IPS-20b (cell line): ENCODE measurements at regions not wholly inside any gene's neighbourhood (a gene's known extent, or its start where the extent isn't known, plus 50 kb on each side); places are given as distances from the start of the nearest gene placed in this dataset.

Experiments used
- H3K27ac ChIP-seq: one replicate; pipeline ENCODE4 v1.5.1; 2013; ENCODE audit warnings: low read length
- H3K27me3 ChIP-seq: 2 replicates; pipeline ENCODE4 v1.6.1; 2013; ENCODE audit warnings: mild to moderate bottlenecking, low read length, inconsistent platforms; ENCODE audit not compliant: insufficient read depth
- H3K36me3 ChIP-seq: 2 replicates; pipeline ENCODE4 v1.6.1; 2013; ENCODE audit warnings: low read depth, mild to moderate bottlenecking, inconsistent platforms, low read length, moderate library complexity; ENCODE audit not compliant: insufficient read depth
- H3K4me1 ChIP-seq: 2 replicates; pipeline ENCODE4 v1.6.1; 2013; ENCODE audit warnings: mild to moderate bottlenecking, control low read depth, inconsistent platforms, low read length, moderate library complexity; ENCODE audit not compliant: insufficient read depth
- H3K4me3 ChIP-seq: 2 replicates; pipeline ENCODE4 v1.5.1; 2013; ENCODE audit warnings: mild to moderate bottlenecking, low read length, inconsistent platforms
- H3K9ac ChIP-seq: 2 replicates; pipeline ENCODE4 v1.6.1; 2013; ENCODE audit warnings: low read depth, mild to moderate bottlenecking, inconsistent platforms, low read length, moderate library complexity
- H3K9me3 ChIP-seq: 2 replicates; pipeline ENCODE4 v1.6.1; 2013; ENCODE audit warnings: mild to moderate bottlenecking, low read depth, low read length, inconsistent platforms; ENCODE audit not compliant: insufficient read depth

DNA sequence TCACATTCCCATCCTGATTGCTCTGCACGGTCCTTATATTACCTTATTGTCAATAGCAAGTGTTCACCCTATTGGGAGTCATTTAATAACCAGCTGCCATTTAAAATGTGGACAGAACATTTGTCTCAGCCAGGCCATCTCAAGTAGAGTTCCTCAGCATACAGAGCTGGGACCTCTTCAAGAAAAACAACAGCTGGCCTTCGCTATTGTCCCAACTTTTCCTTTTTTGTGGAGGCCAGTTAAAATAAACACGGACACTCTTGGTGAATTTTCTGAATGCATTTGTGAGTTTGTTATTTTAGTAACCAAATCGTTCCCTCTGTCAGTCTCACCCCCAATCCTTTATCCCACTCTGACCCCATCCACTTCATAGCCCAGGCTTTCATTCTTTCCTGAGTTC lies 395.3 kb upstream of the PITX2 start:
- Histone ChIP-seq H3K4me1 (no peaks in the 10 kb centered on the region), H3K4me3 (no peak overlapping the region), H3K36me3 (no peaks in the 10 kb centered on the region), H3K27me3 (no peaks in the 10 kb centered on the region), H3K27ac (no peak overlapping the region), H3K9me3 (no peaks in the 10 kb centered on the region), H3K9ac (no peak overlapping the region)

DNA sequence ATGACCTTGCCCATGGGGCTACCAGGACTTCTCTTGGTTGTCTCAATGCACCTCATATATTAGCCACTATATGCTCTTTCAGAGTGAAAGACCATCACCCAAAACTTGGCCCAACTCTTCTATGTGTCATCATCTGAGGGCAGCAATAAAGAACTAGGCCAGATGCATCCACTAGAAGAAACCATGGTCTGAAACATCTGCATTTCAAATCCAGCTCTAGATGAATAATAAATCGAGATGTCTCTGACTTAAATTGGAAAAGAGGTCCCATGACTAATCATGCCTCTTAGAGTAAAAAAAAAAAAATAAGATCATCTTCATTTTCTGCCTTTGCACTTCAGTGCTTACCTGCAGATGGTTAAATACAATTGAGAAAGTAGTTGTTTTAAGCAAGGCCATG lies 397.6 kb upstream of the PITX2 start:
- no peak overlapping the region for H3K9ac ChIP-seq
- H3K36me3 ChIP-seq: no peaks in the 10 kb centered on the region
- H3K4me3 ChIP-seq: no peak overlapping the region
- no peaks in the 10 kb centered on the region for H3K27me3 ChIP-seq
- no peaks in the 10 kb centered on the region for H3K9me3 ChIP-seq
- H3K27ac ChIP-seq: no peak overlapping the region
- no peaks in the 10 kb centered on the region for H3K4me1 ChIP-seq

DNA sequence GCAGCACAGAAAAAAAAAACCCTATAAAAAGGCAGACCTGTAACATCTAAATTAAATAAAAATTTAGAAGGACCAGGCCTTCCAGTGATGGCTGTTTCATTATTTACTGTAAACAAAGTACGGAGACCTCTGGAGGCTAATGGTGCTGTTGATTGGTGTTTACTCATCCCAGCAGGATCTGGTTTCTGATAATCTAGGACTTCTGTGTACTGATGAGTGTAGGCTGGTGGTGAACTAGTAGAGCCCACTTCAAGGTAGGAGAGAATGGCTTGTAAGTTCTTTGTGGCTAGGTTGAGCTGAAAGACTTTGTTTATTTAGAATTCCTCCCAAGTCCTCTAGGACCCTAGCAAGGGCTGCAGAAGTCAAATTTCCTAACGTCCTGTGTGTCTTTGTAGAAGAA lies 398.1 kb upstream of the PITX2 start:
- no peaks in the 10 kb centered on the region for H3K4me1 ChIP-seq
- no peak overlapping the region for H3K27ac ChIP-seq
- no peaks in the 10 kb centered on the region for H3K9me3 ChIP-seq
- H3K36me3 ChIP-seq: no peaks in the 10 kb centered on the region
- H3K9ac ChIP-seq: no peak overlapping the region
- H3K27me3 ChIP-seq: no peaks in the 10 kb centered on the region
- no peak overlapping the region for H3K4me3 ChIP-seq

DNA sequence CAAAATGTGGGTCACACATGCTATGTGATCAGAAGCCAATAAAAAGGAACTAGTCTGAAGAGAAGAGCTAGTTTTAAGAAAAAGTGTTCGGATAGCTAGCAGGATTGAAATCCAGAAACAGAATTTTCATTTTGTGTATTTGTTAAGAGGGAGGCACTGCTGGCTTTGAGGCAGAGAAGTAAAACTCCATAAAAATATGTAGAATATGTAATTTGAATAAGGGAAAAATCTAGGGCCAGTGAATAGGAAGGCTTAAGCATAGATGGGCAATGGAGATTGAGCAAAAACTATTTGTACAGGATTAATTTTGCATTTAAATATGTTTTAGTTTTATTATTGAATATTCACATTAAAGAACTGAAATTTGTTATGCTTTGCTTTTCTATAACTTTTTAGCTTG lies 399.9 kb upstream of the PITX2 start:
- no peaks in the 10 kb centered on the region for H3K4me1 ChIP-seq
- H3K36me3 ChIP-seq: no peaks in the 10 kb centered on the region
- H3K9ac ChIP-seq: no peak overlapping the region
- H3K27me3 ChIP-seq: no peaks in the 10 kb centered on the region
- H3K27ac ChIP-seq: no peak overlapping the region
- no peaks in the 10 kb centered on the region for H3K9me3 ChIP-seq
- no peak overlapping the region for H3K4me3 ChIP-seq

DNA sequence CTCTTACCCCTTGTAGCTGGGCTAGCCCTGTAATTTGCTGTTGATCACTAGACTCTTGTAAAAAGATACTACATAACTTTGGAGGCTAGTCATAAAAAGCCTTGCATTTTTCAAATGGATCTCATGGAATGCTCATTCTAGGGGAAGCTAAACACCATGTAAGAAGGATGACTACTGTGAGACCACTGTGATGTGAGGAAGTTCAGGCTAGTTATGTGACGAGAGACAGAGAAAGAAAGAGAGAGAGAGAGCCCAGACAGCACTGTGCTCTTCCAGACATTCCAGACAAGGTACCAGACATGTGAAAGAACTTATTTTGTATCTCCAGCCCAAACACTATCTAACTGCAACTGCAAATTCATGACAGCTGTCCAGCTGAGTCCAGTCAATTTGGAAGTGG lies 404.6 kb upstream of the PITX2 start:
- Histone ChIP-seq H3K27me3 (no peaks in the 10 kb centered on the region), H3K9ac (no peak overlapping the region), H3K36me3 (no peaks in the 10 kb centered on the region), H3K4me3 (no peak overlapping the region), H3K9me3 (no peaks in the 10 kb centered on the region), H3K27ac (no peak overlapping the region), H3K4me1 (no peaks in the 10 kb centered on the region)

DNA sequence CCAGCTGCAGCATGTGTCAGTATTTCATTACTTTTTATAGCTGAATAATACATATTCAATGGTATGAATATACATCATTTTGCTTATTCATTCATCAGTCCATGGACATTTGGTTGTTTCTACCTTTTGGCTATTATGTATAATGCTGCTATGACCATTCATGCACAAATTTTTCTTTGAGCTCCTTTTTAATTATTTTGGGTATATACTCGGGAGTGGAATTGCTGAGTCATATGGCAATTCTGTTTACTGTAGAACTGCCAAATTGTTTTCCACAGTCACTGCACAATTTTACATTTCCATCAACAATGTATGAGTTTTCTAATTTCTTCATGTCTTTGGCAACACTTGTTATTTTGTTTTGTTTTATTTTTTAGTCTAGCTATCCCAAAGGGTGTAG lies 405.9 kb upstream of the PITX2 start:
- Histone ChIP-seq H3K27me3 (no peaks in the 10 kb centered on the region), H3K36me3 (no peaks in the 10 kb centered on the region), H3K4me1 (no peaks in the 10 kb centered on the region), H3K9ac (no peak overlapping the region), H3K4me3 (no peak overlapping the region), H3K27ac (no peak overlapping the region), H3K9me3 (no peaks in the 10 kb centered on the region)

DNA sequence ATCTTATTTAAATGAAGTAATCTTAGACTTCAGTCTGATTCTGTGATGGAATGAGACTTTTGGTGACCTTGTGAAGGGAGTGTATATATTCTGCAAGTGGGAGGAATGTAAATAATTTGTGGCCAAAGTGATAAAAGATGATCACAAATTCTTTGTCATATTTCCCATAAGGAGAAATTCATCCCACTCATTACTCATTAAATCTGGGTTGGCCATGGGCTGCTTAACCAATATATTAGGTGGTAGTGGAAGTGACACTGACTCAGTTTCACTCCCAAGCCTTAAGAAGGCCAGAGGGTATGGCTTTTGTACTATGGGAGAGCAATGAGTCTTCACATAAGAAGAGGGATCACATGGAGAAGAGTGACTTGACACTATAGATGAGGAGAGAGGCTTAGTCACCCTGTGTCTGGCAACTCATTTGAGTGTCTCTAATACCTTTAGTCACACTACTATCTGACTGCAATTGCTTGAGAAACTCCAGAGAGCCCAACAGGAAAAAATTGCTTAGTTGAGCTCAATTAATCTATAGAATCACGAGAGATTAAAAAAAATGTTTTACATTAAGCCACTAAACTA lies 408.2 kb upstream of the PITX2 start:
- Histone ChIP-seq H3K27ac (no peak overlapping the region), H3K9ac (no peak overlapping the region), H3K4me3 (no peak overlapping the region), H3K36me3 (no peaks in the 10 kb centered on the region), H3K9me3 (no peaks in the 10 kb centered on the region), H3K27me3 (no peaks in the 10 kb centered on the region), H3K4me1 (no peaks in the 10 kb centered on the region)

DNA sequence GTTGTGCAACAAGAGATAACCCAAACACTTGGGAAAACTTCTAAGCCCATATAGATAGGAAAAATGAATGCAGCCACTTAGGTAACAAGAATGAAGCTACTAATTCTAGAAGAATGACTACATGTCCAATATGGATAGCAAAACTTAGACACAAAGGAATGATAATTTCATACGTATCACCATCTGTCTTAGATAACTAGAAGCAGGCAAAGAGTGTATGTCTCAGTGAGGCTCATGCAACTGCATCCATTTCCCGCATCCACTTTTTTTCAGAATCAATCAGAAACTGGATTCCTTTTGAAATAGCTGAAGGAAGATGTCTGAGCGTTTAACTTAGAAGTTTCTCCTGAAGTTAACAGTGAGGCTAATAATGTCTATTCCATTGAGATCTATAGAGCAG lies 408.7 kb upstream of the PITX2 start:
- Histone ChIP-seq H3K36me3 (no peaks in the 10 kb centered on the region), H3K4me1 (no peaks in the 10 kb centered on the region), H3K9me3 (no peaks in the 10 kb centered on the region), H3K4me3 (no peak overlapping the region), H3K27ac (no peak overlapping the region), H3K27me3 (no peaks in the 10 kb centered on the region), H3K9ac (no peak overlapping the region)

DNA sequence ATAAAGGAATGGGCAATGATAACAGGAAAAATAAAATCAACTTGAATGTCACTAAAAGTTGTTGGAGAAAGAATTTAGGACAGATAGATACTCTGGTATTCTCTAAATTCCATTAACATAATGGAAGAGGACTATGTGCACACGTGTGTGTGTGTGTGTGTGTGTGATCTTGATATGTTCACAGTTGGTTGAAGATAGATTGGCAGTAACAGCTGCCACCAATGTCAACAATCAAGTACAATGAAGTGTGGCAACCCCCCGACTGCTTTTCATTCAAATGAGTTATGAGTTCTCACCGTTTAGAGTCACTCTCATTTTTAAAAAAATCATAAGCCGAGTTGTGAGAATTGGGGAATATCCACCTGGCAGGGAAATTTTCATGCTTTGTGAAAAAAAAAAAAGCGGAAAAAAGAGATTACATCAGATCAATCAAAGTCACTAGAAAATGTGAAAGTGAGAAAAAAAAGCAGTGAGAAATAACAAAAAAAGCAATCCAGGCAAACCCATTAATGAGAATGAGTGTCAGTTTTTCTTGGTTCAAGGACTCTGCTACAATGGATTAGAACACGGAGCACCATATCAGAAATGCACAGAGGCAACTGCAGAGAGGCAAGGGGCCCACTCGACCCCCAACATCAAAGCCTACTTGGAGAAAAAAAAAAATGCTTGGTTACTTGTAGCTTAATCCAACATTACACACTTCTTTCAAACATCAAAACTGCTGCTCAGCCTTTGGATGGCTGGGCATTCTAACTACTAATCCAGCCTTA lies 414.9 kb upstream of the PITX2 start:
- Histone ChIP-seq H3K4me1 (peaks cover 6% of the 10 kb centered on the region; the same call in 1 of the 2 replicates), H3K27ac (no peak overlapping the region)

DNA sequence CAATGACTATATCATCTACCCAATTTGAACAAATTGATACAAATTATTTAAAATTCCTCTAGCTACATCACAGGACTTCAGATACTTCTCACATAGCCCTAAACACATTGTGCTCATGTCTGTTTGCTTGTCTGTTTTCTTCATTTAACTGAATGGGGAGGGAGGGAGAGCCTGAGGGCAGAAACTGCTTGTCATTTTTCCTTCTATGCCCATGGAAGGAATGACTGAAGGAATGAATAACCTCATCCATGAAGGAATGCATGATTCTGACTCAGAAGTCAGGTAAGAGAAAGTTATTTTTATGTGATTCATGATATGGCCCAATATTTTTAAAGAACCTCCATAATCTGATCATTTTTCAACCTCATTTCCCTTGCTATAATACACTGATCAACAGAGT lies 418.0 kb upstream of the PITX2 start:
- Histone ChIP-seq H3K4me1 (peaks cover 6% of the 10 kb centered on the region; the same call in 1 of the 2 replicates), H3K36me3 (no peaks in the 10 kb centered on the region), H3K27ac (no peak overlapping the region), H3K27me3 (no peaks in the 10 kb centered on the region), H3K9me3 (no peaks in the 10 kb centered on the region), H3K4me3 (no peak overlapping the region), H3K9ac (no peak overlapping the region)

More for the DNA sequence above, 414.9 kb upstream of the PITX2 start:
- Histone ChIP-seq H3K36me3 (no peaks in the 10 kb centered on the region), H3K9ac (no peak overlapping the region), H3K9me3 (no peaks in the 10 kb centered on the region), H3K27me3 (no peaks in the 10 kb centered on the region), H3K4me3 (no peak overlapping the region)

DNA sequence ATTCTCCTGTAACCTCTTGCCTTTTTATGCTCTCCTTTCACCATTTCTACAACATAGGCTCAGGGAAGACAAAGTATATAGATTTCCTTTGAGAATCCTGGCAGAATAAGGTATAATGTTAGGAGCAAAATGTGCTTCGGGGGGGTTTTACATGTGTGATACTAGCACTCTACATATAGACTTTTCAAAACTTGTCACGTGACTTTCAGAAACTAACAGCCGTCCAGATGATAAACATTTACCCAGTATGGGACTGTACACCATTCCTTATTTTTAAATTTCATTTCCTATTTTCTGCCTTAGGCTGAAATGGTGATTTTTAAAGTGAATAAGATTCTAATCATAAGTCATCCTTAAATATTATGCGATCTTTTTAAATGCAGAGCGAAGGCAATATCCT lies 420.4 kb upstream of the PITX2 start:
- H3K9me3 ChIP-seq: no peaks in the 10 kb centered on the region

DNA sequence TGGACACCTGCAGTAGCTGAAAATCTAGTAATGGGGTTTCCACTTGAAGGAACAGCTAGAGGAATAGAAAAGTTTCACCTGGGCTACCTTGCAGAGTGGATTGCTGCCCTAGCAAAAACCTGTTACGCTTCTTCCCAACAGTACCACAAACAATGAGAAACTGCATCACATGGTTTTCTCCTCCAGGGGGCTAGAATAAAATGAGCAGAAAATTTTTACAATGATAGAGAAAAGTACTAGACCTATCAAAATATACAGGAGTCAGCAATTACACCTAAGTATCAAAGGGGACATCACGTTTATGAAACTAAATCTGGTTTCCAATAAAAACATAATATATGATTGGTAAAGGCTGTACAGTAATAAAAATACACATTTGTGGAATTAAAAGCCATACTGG lies 423.1 kb upstream of the PITX2 start:
- Histone ChIP-seq H3K4me1 (peaks cover 3% of the 10 kb centered on the region; the same call in 1 of the 2 replicates), H3K36me3 (no peaks in the 10 kb centered on the region), H3K9me3 (no peaks in the 10 kb centered on the region), H3K9ac (no peak overlapping the region), H3K27me3 (no peaks in the 10 kb centered on the region), H3K4me3 (no peak overlapping the region), H3K27ac (no peak overlapping the region)

More for the DNA sequence above, 420.4 kb upstream of the PITX2 start:
- H3K4me1 ChIP-seq: peaks cover 6% of the 10 kb centered on the region; the same call in 1 of the 2 replicates
- H3K27me3 ChIP-seq: no peaks in the 10 kb centered on the region
- H3K9ac ChIP-seq: no peak overlapping the region
- H3K4me3 ChIP-seq: no peak overlapping the region
- no peaks in the 10 kb centered on the region for H3K36me3 ChIP-seq
- H3K27ac ChIP-seq: no peak overlapping the region
